ENCODE measurements at regions not wholly inside any gene's neighbourhood (a gene's known extent, or its start where the extent isn't known, plus 50 kb on each side); places are given as distances from the start of the nearest gene placed in this dataset.

- TF ChIP-seq, protein P1, sequence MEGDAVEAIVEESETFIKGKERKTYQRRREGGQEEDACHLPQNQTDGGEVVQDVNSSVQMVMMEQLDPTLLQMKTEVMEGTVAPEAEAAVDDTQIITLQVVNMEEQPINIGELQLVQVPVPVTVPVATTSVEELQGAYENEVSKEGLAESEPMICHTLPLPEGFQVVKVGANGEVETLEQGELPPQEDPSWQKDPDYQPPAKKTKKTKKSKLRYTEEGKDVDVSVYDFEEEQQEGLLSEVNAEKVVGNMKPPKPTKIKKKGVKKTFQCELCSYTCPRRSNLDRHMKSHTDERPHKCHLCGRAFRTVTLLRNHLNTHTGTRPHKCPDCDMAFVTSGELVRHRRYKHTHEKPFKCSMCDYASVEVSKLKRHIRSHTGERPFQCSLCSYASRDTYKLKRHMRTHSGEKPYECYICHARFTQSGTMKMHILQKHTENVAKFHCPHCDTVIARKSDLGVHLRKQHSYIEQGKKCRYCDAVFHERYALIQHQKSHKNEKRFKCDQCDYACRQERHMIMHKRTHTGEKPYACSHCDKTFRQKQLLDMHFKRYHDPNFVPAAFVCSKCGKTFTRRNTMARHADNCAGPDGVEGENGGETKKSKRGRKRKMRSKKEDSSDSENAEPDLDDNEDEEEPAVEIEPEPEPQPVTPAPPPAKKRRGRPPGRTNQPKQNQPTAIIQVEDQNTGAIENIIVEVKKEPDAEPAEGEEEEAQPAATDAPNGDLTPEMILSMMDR (conservative IDR thresholded peaks at IDR 0.05 in 1 of 2, IDR thresholded peaks at IDR 0.05 in 1 of 2; ENCODE audit: low read depth in 1 of 2, low read length in 2 of 2): no peak
- no peak for TF ChIP-seq EZH2 (IDR thresholded peaks at IDR 0.05; ENCODE audit: low read length, missing control alignments)
Observed at GRCh38 chr2:63697160-63697559, 108.4 kb downstream of the MDH1 start.

All from fibroblast of lung (primary cell).